ENCODE measurements at regions not wholly inside any gene's neighbourhood (a gene's known extent, or its start where the extent isn't known, plus 50 kb on each side); places are given as distances from the start of the nearest gene placed in this dataset.

DNA sequence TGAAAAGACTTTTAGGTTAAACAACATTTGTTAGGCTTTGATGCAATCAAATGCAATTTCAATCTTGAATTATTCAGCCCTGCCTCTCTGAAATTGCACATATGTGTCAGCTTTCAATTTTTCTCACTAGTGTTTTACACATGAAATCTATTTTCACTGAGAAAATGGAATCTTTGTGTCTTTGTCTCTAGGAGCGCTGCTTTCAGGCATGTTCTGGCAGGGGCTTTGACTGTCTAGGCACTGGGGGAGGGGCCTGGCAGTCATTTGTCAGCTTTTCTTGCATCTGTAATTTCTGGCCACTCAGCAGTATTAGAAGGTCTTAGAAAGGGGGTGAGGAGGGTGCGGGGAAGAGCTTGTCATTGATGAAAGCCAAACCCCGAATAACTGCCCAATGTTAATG is 264.4 kb downstream of the PTPRC start:
- POLR2A ChIA-PET, result no interaction called here
- Histone ChIP-seq H3K9me3 (ENCODE audit: control insufficient read depth, insufficient read depth, low read depth, low read length) (no peaks in the 10 kb centered on the region), H3K4me1 (ENCODE audit: control insufficient read depth, insufficient read depth, low read length) (peaks cover 13% of the 10 kb centered on the region), H3K4me3 (ENCODE audit: low read depth, low read length) (no peak overlapping the region), H3K27ac (ENCODE audit: extremely low read depth, low read depth, low read length) (no peak overlapping the region), H3K36me3 (ENCODE audit: control insufficient read depth in 2 of 2, insufficient read depth in 1 of 2, low read length in 2 of 2) (peaks cover 14 to 15% of the 10 kb centered on the region in 2 experiments; a peak in 2 of 3 replicates)
- TF ChIP-seq ZNF623 (tag by site-specific recombination; IDR thresholded peaks at IDR 0.05) (no peak), PRDM1 (tag by site-specific recombination; IDR thresholded peaks at IDR 0.05) (0 out of 2 replicates have a peak, but pooled peaks have one; percentile 8)
- TF ChIP-seq, protein P1, sequence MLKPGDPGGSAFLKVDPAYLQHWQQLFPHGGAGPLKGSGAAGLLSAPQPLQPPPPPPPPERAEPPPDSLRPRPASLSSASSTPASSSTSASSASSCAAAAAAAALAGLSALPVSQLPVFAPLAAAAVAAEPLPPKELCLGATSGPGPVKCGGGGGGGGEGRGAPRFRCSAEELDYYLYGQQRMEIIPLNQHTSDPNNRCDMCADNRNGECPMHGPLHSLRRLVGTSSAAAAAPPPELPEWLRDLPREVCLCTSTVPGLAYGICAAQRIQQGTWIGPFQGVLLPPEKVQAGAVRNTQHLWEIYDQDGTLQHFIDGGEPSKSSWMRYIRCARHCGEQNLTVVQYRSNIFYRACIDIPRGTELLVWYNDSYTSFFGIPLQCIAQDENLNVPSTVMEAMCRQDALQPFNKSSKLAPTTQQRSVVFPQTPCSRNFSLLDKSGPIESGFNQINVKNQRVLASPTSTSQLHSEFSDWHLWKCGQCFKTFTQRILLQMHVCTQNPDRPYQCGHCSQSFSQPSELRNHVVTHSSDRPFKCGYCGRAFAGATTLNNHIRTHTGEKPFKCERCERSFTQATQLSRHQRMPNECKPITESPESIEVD (tag by site-specific recombination; IDR thresholded peaks at IDR 0.05), result peak; percentile 35; the same call in 1 of the 2 replicates
- CTCF ChIA-PET, result interaction anchor here (1.3 kb wide), 1 partner anchor 13 kb away, joined by 5 read pairs; no protein-coding TSS in a partner anchor

- ChIA-PET POLR2A (no interaction called here), CTCF (interaction anchor here (1.3 kb wide), 1 partner anchor 14 kb away, joined by 5 read pairs; no protein-coding TSS in a partner anchor)
- Histone ChIP-seq H3K4me3 (ENCODE audit: low read depth, low read length) (no peak overlapping the region), H3K36me3 (ENCODE audit: control insufficient read depth in 2 of 2, insufficient read depth in 1 of 2, low read length in 2 of 2) (peaks cover 14 to 15% of the 10 kb centered on the region in 2 experiments; a peak in 2 of 3 replicates), H3K9me3 (ENCODE audit: control insufficient read depth, insufficient read depth, low read depth, low read length) (no peaks in the 10 kb centered on the region), H3K27ac (ENCODE audit: extremely low read depth, low read depth, low read length) (no peak overlapping the region), H3K4me1 (ENCODE audit: control insufficient read depth, insufficient read depth, low read length) (peaks cover 13% of the 10 kb centered on the region)
- TF ChIP-seq KLF17 (tag by site-specific recombination; IDR thresholded peaks at IDR 0.05) (no peak), ZNF660 (tag by site-specific recombination; IDR thresholded peaks at IDR 0.05) (no peak)
These were observed 264.8 kb downstream of the PTPRC start for GRCh38 chr1:198903621-198904020.

DNA sequence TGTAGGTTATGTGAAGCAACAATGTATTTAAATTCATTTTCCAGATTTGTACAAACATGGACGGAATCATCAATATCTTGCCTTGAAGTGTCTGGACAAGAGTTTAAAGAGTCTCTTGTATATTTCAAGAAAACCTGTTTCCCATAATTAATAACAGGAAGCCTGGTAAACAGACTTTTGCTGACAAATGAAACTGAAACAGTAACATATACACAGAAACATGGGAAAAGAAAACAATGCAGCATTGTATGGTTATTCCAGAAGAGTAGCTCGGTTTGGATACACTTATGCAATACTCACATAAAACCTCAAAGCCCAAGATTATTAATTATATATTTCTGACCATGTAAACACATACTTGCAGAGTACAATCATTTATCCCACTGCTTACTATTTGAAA is 265.5 kb downstream of the PTPRC start:
- no peaks in the 10 kb centered on the region for H3K9me3 ChIP-seq (ENCODE audit: control insufficient read depth, insufficient read depth, low read depth, low read length)
- peaks cover 11 to 12% of the 10 kb centered on the region in 2 experiments; a peak in 2 of 3 replicates for H3K36me3 ChIP-seq (ENCODE audit: control insufficient read depth in 2 of 2, insufficient read depth in 1 of 2, low read length in 2 of 2)
- ChIA-PET POLR2A (no interaction called here), CTCF (no interaction called here)
- no peak overlapping the region for H3K4me3 ChIP-seq (ENCODE audit: low read depth, low read length)
- H3K4me1 ChIP-seq (ENCODE audit: control insufficient read depth, insufficient read depth, low read length), result peaks cover 13% of the 10 kb centered on the region
- H3K27ac ChIP-seq (ENCODE audit: extremely low read depth, low read depth, low read length), result no peak overlapping the region
- TF ChIP-seq ZNF555 (tag by site-specific recombination; conservative IDR thresholded peaks at IDR 0.05) (no peak), ZNF843 (tag by site-specific recombination; IDR thresholded peaks at IDR 0.05) (no peak), ZNF561 (tag by site-specific recombination; IDR thresholded peaks at IDR 0.05; ENCODE audit: borderline replicate concordance) (no peak), GFI1B (tag by site-specific recombination; IDR thresholded peaks at IDR 0.05) (no peak), ZNF600 (tag by site-specific recombination; IDR thresholded peaks at IDR 0.05) (no peak), ZNF266 (tag by site-specific recombination; IDR thresholded peaks at IDR 0.05; ENCODE audit: low read depth) (no peak)

GRCh38 chr1:198906739-198907422 is 268.0 kb downstream of the PTPRC start:
- no peaks in the 10 kb centered on the region for H3K36me3 ChIP-seq (ENCODE audit: control insufficient read depth in 2 of 2, insufficient read depth in 1 of 2, low read length in 2 of 2)
- H3K9me3 ChIP-seq (ENCODE audit: control insufficient read depth, insufficient read depth, low read depth, low read length), result no peaks in the 10 kb centered on the region
- POLR2A ChIA-PET, result no interaction called here
- H3K4me3 ChIP-seq (ENCODE audit: low read depth, low read length), result no peak overlapping the region
- no peak overlapping the region for H3K27ac ChIP-seq (ENCODE audit: extremely low read depth, low read depth, low read length)
- TF ChIP-seq, protein P2, sequence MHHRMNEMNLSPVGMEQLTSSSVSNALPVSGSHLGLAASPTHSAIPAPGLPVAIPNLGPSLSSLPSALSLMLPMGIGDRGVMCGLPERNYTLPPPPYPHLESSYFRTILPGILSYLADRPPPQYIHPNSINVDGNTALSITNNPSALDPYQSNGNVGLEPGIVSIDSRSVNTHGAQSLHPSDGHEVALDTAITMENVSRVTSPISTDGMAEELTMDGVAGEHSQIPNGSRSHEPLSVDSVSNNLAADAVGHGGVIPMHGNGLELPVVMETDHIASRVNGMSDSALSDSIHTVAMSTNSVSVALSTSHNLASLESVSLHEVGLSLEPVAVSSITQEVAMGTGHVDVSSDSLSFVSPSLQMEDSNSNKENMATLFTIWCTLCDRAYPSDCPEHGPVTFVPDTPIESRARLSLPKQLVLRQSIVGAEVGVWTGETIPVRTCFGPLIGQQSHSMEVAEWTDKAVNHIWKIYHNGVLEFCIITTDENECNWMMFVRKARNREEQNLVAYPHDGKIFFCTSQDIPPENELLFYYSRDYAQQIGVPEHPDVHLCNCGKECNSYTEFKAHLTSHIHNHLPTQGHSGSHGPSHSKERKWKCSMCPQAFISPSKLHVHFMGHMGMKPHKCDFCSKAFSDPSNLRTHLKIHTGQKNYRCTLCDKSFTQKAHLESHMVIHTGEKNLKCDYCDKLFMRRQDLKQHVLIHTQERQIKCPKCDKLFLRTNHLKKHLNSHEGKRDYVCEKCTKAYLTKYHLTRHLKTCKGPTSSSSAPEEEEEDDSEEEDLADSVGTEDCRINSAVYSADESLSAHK (tag by site-specific recombination; IDR thresholded peaks at IDR 0.05), result 0 out of 2 replicates have a peak, but pooled peaks have one; percentile 24
- TF ChIP-seq HOXA7 (CRISPR knock-in tag; IDR thresholded peaks at IDR 0.05; ENCODE audit: borderline replicate concordance), result no peak
- CTCF ChIA-PET, result interaction anchor here (0.6 kb wide), 1 partner anchor 645 kb away, joined by 3 read pairs; no protein-coding TSS in a partner anchor
- peaks cover 13% of the 10 kb centered on the region for H3K4me1 ChIP-seq (ENCODE audit: control insufficient read depth, insufficient read depth, low read length)

All from HEK293 (cell line).